NCI-H128 (cell line): ENCODE measurements at regions not wholly inside any gene's neighbourhood (a gene's known extent, or its start where the extent isn't known, plus 50 kb on each side); places are given as distances from the start of the nearest gene placed in this dataset.

Experiments used
- DNase-seq: peaks from one replicate; lab custom pipeline; 2025; ENCODE audit not compliant: unreplicated experiment; lab: John Stamatoyannopoulos, UW

DNA sequence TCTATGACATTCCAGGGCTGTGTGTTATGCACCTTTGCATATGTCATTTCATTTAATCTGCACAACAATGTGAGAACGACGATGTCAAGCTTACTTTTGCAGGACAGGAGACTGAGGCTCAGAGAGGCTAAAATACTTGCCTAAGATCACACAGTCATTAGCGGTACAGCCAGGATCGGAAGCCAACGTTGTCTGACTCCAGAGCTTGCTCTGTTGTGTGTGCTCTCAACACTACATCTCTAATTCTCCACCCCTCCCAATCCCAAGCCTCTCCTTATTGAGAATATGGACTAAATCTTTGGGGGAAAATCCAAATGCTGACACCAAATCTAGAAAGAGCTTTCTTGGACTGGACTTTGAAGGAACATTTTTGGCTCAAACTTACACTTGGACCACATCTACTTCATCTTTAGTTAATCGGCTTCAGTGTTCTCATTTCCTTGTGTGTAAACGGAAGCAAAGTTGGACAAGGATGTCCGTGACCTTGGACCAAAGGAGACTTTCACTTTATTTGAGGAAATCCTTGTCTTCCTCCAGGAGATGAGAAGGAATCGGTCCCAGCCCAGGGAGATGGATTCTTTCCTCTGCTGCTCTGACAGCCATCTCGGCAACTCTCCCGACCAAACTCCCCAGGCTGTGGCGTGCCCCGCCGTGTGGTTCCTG is 242.4 kb downstream of the LPIN1 start:
- no peak for DNase-seq

DNA sequence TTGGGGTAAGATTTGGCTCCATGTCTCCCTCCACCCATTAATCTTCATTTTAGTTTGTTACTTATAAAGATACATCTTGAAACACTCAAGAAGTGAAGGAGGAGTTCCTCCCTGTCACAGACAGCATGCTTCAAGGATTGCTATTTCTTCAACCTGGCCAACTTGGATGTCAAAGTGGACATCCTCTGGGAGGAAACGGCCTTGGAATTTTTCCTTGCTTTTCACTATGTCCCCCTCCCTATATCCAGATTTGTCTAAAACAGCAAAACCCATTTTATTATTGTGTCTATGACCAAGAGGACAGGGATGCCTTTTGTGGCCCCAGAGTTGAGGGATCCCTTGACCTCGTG is 242.9 kb downstream of the LPIN1 start:
- no peak for DNase-seq

DNA sequence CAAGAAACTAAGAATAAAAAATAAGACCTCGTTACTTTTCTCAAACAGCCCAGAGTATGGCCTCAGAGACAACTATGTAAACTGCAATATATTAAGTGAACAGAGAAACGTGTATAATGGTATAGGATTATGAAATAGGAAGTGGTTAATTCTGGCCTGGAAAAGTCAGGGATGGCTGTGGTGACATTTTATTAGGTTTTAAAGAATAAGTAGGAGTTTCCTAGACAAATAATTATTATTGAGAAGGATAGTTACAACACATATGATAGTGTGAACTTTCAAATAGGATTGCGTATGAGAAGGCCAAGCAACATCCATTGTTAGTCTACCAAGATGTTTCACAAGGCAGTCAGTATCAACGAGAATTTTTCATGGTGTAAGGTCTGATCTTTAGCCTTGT is 244.1 kb downstream of the LPIN1 start:
- no peak for DNase-seq

DNA sequence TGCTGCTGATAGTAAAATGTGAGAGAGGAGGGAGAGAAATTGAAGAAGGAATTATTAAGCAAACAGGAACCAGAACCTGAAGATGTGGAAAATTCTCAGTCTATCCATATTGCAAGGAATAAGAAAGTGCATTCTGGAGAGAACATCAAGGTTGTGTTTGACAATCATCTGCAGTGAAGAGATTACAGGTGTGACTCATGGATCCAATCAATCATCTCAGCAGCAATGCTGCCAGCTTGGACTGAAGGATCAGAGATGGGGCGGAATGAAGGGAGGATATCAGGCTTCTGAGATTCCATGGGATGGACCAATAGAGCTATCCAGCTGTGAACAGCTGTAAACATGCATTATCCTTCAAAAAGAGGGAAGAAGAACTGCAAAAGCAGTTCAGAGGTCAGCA is 247.3 kb downstream of the LPIN1 start:
- DNase-seq: no peak

DNA sequence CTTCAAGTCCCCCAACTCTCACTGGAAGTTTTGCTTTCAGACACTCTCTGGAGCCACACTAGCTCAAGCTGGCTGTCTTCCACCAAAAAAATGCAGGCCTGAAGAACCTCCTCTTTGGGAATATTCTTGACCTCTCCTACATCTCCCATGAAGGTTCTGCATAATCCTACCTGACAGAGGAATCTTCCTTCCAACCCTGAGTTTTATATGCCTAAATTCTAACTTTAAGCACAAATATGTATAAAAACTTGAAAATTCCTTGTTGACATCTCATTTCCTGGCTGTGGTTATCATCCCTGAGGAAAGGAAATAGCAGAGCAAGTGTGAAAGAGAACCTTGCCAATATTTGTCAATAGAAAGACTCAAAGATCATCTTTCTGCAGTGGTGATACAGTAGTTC is 249.0 kb downstream of the LPIN1 start:
- DNase-seq: no peak

DNA sequence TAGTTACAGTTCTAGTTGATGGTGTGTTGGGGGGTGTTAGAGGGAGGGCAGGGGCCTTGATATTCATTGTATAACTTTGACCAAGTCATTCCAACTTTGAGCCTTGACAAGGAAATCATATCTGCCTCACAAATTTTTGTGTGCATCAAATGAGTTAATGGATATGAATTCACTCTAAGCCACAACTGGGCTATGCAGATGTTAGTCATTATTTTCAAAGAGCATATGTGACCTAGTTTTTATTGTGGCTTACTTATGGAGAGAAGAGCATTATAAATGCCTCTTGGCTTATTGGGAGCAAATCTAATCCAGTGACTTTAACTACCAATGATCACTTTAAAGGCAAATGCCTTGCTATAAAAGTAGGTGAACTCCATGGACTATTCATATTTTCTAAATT is 250.2 kb downstream of the LPIN1 start:
- no peak for DNase-seq

DNA sequence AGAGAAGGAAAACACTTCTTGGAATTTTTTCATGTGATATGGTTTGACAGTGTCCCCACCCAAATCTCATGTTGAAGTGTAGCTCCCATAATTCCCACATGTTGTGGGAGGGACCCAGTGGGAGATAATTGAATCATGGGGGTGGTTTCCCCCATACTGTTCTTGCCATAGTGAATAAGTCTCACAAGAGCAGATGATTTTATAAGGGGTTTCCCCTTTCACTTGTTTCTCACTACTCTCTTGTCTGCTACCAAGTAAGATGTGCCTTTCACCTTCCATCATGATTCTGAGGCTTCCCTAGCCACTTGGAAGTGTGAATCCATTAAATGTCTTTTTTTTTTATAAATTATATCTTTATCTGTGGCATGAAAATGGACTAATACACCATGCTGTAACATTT is 250.7 kb downstream of the LPIN1 start:
- DNase-seq: no peak

DNA sequence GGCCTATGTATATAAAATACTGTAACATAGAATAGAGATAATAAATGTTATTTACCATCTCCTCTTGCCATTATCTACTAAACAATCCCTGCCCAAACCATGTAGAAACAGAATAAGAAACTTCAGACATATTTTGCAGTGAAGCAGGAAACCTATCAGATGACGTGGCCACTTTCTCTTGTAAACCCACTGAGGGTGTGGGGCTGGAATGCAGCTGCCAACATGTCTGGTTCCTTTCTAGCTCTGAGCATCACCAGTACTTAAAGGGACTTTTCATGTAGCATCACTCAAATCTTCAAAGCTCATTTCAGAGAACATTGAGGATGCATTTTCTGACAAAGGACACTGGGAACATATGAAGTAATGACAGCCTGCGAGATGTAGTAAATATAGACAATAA is 251.8 kb downstream of the LPIN1 start:
- DNase-seq: no peak

DNA sequence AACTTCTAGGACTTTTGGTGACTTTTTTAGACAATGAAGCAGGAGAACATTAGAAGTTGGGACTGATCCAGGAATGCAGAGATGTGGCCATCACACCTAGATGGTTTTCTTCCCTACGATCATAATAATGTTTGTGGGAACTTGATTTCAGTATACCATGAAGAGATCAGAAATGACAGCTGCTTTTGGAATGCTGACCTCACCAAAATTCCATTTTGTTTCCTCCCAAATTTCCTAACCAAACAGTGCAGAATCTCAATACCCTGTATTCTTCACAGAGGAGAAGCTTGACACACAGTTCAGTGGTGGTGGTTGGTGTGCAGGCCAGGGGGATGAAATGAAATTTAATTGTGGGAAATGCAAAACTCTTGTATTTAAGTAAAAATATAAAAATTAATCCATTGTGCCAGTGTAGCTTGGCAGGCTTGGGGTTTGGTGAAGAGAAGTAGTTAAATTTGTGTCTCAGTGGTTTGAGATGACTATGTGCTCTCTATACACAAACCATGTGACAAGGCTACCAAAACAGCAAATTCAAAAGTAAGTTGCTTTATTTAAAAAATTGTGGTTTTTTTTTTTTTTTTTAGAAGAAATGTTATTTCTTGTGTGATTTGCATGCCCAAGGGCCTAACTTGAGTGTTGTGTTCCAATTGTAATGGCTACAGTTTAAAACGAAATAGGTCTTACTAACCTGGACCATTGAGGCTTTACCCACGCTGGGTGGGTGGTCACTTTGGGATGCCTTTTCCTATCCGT is 252.4 kb downstream of the LPIN1 start:
- DNase-seq: no peak

DNA sequence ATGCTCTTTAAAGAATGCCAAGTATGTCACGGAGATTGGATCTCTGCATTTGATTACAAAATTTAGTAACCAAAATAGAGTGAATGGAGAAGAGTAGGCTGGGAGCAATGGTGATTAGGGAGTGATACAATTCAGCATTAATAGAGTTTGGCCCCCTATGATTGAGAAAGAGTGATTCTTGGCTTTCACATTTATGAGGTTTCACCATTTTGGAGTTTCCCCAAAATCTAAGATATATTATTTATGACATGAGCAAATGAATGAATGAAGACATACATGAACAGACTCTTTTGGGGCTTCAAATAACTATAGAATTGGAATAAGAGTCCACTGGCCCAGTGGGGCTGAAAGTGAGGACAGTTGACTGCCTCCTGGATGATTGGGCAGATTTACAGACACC is 255.2 kb downstream of the LPIN1 start:
- no peak for DNase-seq

DNA sequence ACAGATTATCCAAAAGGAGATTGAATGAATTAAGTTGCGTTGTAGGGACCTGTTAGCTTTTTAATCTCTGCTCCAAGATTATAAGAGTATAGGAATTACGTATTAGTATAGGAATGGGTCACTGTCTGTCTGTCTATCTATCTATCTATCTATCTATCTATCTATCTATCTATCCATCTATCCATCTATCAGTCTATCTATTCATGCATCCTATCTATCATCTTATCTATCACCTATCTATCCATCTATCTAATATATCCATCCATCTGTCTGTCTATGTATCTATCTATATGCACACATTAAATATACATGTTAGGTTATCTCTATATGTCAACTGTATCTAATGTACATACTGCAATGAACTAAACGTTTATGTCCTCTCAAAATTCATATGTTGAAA is 255.8 kb downstream of the LPIN1 start:
- DNase-seq: no peak

DNA sequence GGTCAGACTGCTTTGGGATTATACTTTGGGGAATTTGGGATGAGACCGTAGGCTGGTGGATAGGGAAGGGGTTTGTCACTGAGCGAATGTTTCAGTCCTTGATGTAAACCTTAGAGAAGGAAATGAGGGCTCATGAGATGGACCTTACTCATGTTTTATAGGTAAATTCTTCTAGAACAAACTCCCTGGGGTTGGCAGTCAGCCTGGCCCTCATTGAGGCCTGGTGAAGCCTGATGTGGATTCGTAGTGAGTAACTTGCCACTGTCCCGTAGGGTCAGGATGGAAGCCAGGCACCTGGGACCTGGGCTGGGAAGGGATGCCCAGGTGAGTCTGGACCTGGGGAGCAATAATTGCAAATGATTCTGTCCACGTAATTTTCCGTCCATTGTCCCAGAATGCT is 258.3 kb downstream of the LPIN1 start:
- DNase-seq: no peak

DNA sequence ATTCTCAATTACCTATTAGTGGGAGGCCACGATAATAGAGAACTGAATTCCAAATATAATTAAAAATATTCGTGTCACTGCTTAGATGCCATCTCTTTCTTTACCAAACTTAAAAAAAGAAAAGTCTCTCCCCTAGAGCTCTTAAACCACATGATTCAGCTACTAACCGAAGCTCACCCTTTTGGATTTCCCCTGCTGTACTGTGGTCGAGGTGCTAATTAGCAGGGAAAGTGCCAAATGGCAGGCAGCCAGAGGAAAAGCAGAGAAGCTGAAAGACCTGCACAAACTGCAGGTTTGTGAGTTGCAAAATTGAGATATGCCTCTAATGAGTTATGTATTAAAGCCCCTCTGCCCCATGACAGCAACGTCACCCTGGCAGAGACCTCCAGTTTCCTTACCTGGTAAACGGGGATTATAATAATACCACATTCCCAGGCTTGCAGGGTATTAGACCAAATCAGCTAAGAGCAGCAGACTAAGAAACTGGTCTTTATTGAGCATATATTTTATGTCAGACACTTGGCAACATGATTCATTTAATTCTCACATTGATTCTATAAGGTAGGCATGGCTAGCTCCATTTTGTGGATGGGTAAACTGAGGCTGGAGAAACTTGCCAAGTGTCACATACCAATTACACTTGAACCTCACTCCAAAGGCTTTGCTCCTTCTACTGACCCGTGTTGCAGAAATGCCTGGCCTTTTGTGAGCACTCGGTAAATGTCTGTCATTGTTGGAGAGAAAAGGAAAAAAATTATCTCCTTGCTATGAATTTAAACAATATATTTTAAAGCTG is 259.7 kb downstream of the LPIN1 start:
- no peak for DNase-seq

DNA sequence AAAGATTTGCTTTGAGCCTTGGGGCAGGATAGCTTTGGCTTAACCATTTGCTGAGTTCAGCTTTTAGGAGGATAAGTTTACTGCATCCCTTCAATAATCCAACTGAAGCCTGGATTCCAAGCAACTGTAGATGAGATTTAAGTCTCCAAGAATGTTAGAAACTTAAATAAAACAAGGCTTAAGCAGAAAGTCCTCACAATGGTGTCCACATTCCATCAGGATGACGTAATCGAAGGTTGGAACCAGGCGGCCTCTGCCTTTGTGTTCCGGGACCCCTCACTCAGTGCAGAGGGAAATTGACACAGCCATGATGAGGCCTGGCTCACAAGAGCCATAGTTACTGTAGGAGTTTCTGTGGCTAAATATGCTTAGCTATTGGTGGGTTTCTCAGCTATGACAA is 260.4 kb downstream of the LPIN1 start:
- DNase-seq: no peak

DNA sequence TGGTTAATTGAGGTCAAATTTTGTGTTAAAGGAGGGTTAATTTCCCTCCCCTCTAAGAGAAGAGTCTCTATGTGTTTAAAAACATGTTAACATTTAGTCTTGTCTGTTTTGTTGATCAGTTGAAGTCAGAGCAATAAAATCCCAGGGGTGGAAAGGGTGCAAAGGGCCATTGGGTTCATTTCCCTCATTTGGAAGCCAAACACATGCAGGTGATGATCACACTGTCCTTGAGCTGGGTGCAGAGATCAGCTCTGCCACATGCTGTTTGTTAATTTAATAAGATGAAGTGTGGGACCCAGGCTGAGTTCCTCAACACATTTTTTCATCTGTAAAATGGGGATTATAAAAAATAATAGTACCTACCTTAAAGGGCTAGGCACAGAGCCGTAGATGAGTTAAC is 260.9 kb downstream of the LPIN1 start:
- no peak for DNase-seq

DNA sequence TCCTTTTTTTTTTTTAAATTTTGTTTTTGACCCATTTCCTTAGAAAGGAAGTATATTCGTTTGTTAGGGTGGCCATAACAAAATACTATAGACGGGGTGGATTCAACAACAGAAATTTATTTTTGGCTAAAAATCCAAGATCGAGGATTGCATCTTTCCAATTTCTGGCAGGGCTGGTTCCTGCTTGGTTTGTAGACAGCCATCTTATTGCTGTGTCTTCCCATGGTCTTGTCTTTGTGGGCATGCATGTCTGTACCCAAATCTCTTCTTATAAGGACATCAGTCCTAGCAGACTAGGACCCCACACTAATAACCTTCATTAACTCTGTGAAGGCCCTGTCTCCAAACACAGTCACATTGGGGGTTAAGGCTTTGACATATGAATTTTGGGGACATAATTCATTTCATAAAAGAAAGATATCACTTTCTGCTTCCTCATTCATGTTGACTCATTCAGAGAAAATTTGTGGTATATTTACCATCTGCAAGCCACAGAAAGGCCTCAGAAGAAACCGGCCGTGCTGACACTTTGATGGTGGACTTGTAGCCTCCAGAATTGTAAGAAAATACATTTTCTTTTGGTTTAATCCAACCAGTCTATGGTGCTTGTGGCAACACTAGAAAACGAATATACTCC is 262.1 kb downstream of the LPIN1 start:
- DNase-seq: no peak

DNA sequence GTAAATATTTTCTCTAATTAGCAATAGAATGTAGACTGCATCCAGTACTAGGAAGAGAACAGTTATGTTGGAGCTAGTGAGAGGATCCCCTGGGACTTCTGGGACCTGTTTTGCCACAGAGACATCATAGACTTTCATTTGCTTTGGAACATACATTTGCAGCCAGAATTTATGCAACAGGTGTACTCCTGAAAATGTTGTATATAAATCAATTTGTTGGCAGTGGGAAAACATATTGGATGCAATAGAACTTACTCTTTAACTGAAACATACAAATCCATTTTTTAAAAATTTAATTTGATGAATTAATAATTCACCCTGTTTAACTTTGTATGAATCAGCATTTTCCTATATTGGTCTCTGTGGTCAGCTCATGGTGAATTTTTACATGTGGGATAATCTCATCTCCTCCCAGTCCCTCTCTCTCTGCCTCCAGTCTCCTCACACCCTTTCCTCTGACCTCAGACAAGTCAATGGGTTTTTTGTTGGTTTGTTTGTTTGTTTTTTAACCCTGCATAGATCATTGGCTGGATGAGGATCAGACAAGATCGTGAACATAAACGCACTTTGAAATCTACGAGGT is 263.0 kb downstream of the LPIN1 start:
- no peak for DNase-seq

DNA sequence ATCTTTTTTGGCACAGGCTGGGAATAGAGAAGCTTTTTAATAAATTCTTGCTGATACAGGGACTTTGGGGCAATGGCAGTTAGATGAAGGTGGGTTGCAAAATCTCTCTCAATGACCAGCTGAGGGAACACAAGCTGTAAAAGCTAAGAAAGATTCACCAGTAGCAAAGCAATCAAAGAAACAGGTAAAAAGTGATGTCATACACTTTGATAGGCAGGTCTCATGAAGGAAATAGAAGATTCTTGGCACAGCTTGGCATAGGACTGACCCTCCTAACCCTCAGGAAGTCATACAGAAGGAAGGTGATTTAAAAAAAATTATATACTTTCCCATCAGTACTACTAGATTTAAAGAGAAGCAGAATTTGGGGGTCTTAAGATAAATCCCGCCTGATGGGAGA is 263.6 kb downstream of the LPIN1 start:
- no peak for DNase-seq

DNA sequence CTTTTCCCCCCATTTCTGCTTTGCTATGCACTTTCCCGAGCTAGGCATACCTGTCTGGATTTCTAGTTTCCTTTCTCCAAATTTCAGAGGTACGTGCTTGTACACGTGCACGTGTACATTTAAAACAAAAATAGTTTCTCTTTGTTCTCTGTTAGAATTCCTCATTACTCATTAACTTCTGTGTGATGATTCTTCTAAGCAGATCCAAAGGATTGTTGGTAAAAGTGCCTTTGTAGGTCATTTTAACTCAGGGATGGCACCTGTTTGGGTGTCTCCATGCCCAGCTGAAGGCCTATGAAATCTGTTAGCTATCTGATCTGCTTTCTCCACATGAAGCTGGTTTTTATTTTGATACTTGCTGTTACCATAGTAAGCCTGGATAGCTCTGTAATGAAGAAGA is 264.3 kb downstream of the LPIN1 start:
- DNase-seq: no peak

DNA sequence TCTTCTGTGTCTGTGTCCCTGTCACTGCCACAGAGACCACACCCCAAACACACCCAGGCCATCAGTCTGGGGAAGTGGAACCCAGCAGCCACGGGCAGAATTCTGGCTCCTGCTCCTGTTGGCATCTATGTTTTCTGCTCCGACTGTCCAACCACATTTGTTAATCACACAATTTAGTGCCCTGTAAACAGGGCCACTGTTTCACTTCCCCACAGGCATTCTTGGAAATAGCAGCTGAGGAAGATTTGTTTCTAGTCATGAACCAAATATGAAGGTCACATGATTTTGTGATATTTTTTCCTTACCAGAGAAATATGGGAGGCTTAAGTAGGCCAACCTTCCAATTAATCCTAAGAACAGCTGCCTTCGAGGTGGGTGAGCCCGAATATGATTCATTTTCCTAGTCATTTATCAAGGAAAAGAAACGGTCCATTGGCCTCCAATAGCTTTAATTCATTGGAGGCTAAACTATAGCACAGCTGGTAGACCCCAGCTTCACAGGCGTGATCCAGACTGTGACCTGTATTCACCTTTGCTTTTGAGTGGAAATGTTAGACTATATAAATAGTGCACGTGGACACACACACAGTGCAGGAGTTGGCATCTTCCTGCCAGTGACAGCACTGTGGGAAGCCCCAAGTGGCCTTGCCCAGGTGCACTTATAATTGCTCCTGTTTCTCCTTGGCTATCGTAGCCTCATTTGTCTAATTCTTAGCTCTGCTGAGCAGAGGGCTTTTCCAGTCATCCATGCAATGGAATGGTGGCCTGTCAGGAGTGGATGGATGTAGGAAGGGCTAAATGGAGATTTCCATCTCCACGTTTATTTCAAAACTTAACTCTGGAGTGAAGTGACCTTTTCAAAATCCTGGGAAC is 267.9 kb downstream of the LPIN1 start:
- DNase-seq: no peak
